Posterior vena cava (tissue), 2 donors: ENCODE measurements at regions not wholly inside any gene's neighbourhood (a gene's known extent, or its start where the extent isn't known, plus 50 kb on each side); places are given as distances from the start of the nearest gene placed in this dataset.

ENCODE experiments used
- DNase-seq: peaks from one replicate; pipeline ENCODE4 v3.0.0-alpha.2; 2020; ENCODE audit warnings: low spot score
- intact Hi-C, 2 donors: fragments of 100-400 bp; cut with DNase I; formaldehyde crosslinking; loops; one replicate each; pipeline versions ENCODE4 v1.14.1 to v1.14.2; 2022 to 2023
- donor health status: DM: yes; HTN: yes; CAD: no.
- donor health status: DM: yes; HTN: yes; CAD: no.

- no peak for DNase-seq
- intact Hi-C loops = no loop called here
Measured at GRCh38 chr5:167864801-167865200, 426.6 kb upstream of the WWC1 start.

GRCh38 chr5:167866797-167867196, 424.6 kb upstream of the WWC1 start:
- no peak for DNase-seq
- intact Hi-C loops = no loop called here

- DNase-seq = no peak
- intact Hi-C loops = no loop called here
Measured at GRCh38 chr5:167867281-167867680, 424.2 kb upstream of the WWC1 start.

- DNase-seq = no peak
- intact Hi-C loops = no loop called here
Measured at GRCh38 chr5:167869125-167869524, 422.3 kb upstream of the WWC1 start.

- intact Hi-C loops = no loop called here
- no peak for DNase-seq
Measured at GRCh38 chr5:167870055-167870454, 421.4 kb upstream of the WWC1 start.

- intact Hi-C loops = no loop called here
- DNase-seq = no peak
Measured at GRCh38 chr5:167871091-167871490, 420.4 kb upstream of the WWC1 start.

- intact Hi-C loops = no loop called here
- DNase-seq = no peak
Measured at GRCh38 chr5:167872791-167873190, 418.7 kb upstream of the WWC1 start.

GRCh38 chr5:167877114-167877722, 414.2 kb upstream of the WWC1 start:
- DNase-seq = no peak
- intact Hi-C loops = no loop called here

GRCh38 chr5:167877924-167878323, 413.5 kb upstream of the WWC1 start:
- intact Hi-C loops = no loop called here
- DNase-seq = no peak

- intact Hi-C loops = no loop called here
- no peak for DNase-seq
Measured at GRCh38 chr5:167880420-167880819, 411.0 kb upstream of the WWC1 start.

- intact Hi-C loops = no loop called here
- DNase-seq = no peak
Measured at GRCh38 chr5:167881041-167881440, 410.4 kb upstream of the WWC1 start.

- intact Hi-C loops = no loop called here
- no peak for DNase-seq
Measured at GRCh38 chr5:167886196-167886595, 405.2 kb upstream of the WWC1 start.

- no peak for DNase-seq
- intact Hi-C loops = no loop called here
Measured at GRCh38 chr5:167888393-167888792, 403.1 kb upstream of the WWC1 start.

GRCh38 chr5:167889276-167889675, 402.2 kb upstream of the WWC1 start:
- intact Hi-C loops = no loop called here
- DNase-seq = no peak

GRCh38 chr5:167892352-167893115, 398.9 kb upstream of the WWC1 start:
- intact Hi-C loops = no loop called here
- no peak for DNase-seq

GRCh38 chr5:167893271-167893670, 398.2 kb upstream of the WWC1 start:
- intact Hi-C loops = no loop called here
- no peak for DNase-seq

GRCh38 chr5:167894631-167895472, 396.6 kb upstream of the WWC1 start:
- intact Hi-C loops = no loop called here
- no peak for DNase-seq

- DNase-seq = no peak
- intact Hi-C loops = no loop called here
Measured at GRCh38 chr5:167895899-167896659, 395.4 kb upstream of the WWC1 start.

- intact Hi-C loops = no loop called here
- DNase-seq = no peak
Measured at GRCh38 chr5:167896814-167897213, 394.6 kb upstream of the WWC1 start.

GRCh38 chr5:167897371-167897770, 394.1 kb upstream of the WWC1 start:
- intact Hi-C loops = no loop called here
- no peak for DNase-seq
